ENCODE measurements at regions not wholly inside any gene's neighbourhood (a gene's known extent, or its start where the extent isn't known, plus 50 kb on each side); places are given as distances from the start of the nearest gene placed in this dataset.
A peak's percentile ranks its signal among the peaks of the same experiment; 100 is the strongest.

DNA sequence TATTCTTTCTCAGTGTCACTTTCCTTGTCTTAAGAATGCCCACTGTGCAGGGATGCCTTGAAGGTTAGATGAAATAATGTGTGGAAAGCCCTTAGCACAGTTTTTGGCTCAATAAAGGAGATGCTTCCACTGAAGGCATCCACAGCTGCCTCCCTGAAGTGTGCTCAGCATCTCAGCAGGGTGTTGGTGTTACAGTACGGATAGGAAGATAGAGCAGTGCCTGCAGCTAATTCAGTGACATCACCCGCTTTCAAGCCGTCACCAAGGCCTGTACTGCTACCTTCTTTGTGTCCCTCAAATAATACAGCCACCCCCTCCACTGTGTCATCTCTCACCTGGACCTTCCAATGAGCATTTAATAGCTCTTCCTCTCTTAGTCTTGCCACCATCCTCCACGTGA, 59.0 kb downstream of the NDUFS5 start:
- DNase-seq = no peak

DNA sequence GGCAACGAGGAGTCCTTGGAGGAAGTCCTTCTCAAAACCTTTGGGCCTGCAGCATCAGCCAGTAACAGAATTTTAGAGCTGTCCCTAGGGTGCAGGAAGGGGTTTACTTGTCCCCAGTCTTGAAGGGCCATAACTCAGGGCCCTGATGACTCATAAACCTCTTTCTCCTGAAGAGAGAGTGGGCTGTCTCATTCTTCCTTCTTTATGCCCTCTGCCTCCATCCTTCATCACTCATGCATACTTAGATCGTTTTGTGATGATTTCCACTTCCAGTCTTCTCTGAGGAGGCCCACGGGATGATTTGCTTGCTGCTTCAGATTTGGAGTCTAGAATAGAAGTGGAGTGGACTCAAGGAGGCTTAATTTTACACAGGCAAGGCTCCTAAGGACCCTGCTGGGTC, 60.2 kb downstream of the NDUFS5 start:
- DNase-seq = no peak

DNA sequence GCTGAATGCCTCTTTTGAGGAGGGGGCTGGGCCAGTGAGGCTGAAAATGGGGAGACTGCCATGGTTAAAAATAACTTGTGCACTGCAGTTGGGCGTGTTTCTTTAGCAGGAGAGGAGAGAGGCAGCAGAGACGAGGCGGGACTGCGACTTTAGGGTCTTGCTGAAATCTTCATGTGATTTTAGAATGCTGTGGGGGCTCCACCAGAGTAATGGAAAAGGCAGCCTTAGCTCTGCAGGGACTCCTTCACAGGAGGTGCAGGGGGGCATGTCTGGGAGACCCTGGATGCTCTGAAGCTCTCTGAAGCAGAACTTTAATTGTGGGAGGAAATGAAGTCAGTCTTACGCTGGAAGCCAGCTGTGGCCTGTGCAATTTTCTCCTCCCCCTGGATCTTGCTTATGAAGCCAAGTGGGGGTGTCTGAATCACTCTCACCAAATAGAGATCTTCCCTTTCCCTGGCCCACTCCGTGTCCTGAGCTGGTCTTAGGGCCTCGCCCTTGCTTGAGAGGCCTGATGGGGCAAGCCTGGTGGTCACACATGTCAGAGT, 60.8 kb downstream of the NDUFS5 start:
- DNase-seq = no peak

DNA sequence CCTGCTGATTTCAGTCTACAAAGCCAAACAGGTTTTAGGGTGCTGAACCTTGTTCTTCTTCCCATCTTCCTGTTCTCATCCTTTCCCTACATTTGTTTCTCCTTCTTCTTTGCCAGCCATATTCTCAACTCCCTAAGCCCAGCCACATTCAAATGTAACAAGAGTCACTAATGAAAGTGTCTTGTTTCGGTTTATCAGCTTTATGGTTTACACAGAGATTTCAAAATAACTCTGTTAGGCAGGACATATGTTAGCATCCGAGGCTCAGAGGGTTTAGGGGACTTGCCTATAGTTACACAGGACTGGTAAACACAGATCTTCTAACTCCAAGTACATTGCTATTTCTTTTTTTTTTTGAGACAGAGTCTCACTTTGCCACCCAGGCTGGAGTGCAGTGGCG, 61.3 kb downstream of the NDUFS5 start:
- no peak for DNase-seq

DNA sequence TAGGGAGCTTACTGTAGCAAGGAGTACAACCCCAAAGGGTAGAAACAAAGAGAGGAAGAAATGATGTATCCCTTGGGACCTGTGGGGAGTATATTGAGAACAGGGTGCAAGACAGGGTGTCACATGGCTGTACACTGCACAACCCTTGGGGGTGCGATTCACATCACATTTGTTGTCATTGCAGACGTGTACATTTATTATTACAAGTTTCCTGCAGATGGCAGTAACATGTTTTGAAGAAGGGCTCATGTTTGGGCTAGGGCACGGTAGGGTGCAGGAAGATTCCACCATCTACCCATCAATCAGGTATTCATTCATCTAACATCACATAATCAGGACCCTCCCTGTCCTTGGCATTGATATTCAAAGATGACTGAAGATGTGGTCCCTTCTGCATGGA, 62.5 kb downstream of the NDUFS5 start:
- DNase-seq = no peak

DNA sequence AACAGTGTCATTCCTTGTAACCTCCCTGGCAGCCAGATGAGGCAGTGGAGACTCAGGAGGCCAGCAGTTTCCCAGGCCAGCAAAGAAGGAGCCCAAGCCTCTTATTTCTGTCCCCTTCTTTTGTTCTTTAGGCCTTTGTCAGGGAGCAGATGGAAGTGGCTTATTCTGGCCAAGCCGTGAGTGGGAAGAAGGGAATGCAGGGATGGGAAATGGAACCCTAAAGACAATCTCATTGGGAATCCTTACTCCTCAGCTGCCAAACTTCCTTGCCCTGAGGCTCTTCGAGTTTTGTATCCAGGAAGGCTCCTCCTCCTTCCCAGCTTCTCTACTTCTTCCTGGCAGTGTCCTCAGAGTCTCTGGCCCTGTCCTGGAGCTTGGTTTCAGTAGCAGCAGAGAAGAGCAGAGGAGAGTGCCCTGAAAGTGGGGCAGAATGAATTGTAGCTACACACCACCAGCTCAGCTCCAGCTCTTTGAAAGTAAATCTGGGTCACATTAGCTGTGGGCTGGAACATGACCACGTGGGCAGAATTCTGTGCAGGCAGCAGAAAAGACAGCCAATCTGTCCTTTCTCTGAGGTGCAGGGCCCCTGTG, 63.9 kb downstream of the NDUFS5 start:
- DNase-seq = no peak

DNA sequence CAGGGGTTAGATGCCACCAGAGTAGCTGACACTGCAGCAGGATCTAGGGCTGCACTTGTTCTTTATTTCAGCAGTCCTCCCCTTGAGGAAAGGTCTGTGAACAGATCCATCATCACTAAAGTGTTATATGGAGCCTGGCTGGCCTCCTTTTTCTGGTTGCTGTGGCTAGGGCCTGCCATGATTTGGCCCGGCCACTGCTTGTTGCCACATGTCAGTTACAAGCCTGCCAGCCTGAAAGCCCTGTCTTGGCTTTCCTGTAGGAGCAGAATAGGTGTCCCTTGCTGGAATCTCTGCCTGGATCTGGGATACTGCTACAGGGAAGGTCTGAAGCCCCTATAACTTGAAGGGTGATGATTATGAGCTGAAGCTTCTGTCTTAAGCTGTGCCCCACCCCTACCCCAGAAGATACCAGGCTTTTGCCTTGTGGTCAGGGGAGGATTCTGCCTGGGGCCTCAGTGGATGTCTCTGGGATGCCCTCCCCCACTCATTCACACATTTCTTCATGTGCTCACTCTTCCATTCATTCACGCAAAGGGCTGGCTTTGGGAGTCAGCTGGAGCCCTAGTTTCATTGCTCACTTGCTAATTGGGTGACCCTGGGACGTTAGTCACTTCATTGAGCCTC, 64.7 kb downstream of the NDUFS5 start:
- no peak for DNase-seq

DNA sequence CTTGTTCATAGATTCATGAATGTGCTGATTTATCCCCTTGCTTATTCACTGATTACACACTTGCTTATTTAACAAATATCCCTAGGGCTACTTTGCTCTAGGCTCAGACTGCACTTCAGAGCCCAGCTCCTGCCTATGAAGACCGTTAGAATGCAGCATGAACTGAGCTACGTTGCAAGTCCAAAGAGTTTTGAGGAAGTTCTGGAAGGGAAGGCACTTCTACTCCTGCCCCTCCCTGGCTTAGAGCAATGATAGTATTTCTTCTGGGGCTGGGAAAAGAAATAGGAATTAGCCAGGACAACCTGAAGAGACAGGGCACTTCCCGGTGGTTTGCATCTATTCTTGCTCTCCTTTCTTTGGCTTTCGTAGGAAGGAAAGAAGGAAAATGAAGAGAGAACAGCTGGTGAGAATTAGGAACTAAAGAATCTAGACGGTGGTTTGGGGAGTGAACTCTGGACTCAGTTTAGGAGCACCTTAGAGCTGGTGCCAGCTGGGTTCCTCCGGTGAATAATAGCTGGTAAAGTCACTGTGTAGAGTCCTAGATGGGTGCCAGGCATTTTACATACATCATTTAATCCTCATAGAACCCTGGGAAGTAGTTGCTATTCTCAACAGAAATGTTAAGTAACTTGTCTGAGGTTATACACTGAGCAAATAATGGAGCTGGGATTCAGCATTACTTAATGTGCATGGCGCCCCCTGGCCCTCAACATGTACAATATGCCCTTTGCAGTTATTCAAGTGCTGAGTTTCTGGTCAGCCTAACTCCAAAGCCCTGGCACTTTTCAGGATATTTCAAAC, 65.9 kb downstream of the NDUFS5 start:
- DNase-seq = peak in 2 of 4 experiments; percentile 22 to 42

DNA sequence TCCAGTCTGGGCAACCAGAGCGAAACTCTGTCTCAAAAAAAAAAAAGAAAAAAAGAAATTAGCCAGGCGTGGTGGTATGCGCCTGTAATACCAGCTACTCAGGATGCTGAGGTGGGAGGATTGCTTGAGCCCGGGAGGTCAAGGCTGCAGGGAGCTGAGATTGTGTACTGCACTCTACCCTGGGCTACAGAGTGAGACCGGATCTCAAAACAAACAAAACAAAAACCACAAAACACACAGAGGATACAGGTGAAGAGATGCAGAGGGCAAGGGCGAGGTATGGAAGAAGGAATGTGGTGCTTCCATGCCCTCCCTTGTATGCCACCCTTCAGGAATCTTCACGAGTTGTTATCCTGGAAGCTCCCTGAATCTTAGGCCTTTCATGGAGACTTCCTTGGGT, 68.5 kb downstream of the NDUFS5 start:
- no peak for DNase-seq

DNA sequence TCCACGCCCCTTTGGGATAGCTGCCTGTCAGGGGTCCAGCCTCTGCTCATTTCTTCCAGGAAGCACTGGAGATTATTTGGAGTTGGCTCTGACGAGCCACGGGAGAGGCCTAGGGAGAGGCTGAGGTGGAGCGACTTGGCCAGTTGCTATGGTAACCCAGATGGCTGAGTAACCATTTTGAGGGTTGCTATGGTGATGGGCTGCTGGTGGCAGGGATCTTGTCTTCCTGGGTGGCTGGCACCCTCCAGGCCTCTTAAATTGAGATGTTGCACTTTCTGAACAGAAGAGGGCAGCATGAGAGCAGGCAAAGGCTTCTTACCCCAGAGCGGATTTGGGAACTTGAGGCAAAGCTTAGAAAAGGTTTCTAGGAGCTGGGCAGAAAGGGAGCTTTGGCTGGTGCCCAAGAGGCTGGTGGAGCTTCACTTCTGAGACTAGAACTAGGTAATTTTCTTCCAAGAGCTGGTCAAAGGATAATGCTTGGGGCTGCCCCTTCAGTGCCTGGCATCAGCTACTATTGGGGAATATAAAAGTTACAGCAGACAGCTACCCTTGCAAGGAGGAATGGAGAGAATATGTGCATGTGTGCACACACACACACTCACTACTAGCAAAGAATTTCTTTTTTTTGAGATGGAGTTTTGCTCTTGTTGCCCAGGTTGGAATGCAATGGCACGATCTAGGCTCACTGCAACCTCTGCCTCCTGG, 72.5 kb downstream of the NDUFS5 start:
- peak in 1 of 4 experiments; percentile 32 for DNase-seq

DNA sequence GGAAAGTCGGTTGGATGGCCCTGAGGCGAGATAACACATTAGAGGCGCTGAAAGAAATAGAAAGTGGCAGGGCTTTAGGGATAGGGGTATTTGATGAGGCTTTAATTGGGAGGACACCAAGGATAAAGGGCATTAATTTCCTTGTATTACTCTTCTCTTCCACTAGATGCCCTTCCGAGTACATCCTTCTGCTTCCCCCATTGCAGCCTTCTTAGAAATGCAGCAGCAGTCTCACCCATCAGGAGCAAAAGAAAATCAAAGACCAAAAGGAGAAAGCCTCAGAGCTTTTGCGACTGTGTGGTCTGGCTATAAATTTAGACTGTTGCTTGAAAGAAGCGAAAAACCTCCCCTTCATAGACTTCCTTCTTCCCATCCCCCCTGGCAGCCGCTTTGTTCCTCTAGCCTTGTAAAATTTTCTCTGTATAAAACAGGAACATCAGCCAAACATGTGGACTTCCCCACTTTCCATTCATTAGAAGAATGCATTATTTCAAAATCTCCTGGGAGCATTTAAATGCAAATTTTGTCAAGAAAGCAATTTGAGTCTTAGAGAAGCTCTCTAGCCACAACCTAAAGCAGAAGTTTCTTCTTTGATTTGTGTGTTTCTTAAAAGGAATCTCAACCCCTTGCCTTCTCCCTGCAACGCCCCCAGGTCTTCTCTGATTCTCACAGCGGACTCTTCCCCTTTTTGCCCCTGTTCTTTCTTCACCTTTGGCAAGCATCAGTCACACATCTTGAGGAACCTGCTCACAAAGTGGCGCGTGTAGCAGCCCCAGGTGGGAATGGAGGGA, 76.6 kb downstream of the NDUFS5 start:
- no peak for DNase-seq

DNA sequence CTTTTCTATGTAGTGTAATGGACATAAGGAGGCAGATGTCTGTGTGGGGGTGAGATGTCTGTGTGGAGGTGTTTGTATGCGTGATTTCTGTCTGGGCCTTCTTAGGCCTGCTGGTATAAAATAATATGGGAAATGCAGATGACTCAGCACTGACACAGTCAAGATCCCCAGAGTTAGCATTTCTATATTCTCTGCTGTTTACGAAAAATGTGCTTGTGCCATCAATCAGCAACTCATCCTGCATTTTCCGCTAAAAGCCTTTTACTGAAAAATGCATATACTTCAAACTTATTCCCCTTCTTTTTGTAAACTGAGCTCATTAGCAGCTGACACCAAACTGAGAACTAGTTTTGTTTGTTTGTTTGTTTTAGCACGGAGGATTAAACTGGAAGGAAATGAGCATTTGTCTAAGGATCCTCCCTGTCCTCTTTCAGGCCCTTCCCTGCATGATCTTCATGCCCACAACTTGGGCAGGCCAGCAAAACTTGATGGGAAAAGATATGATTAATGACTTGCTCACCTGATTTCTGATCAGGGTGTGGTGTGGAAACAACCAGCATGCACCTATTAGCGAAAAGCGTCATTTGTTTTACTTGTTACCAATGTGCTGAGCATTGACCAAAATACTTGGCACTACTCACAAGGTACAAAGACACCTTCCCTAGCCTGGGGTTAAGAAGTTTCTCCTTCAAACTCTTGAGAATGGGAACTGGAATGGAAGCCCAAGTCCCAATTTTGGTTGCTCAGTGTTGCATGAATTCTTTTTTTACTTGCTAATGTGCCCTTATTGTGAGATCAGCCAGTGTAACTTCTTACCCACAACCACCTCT, 77.4 kb downstream of the NDUFS5 start:
- DNase-seq = no peak

DNA sequence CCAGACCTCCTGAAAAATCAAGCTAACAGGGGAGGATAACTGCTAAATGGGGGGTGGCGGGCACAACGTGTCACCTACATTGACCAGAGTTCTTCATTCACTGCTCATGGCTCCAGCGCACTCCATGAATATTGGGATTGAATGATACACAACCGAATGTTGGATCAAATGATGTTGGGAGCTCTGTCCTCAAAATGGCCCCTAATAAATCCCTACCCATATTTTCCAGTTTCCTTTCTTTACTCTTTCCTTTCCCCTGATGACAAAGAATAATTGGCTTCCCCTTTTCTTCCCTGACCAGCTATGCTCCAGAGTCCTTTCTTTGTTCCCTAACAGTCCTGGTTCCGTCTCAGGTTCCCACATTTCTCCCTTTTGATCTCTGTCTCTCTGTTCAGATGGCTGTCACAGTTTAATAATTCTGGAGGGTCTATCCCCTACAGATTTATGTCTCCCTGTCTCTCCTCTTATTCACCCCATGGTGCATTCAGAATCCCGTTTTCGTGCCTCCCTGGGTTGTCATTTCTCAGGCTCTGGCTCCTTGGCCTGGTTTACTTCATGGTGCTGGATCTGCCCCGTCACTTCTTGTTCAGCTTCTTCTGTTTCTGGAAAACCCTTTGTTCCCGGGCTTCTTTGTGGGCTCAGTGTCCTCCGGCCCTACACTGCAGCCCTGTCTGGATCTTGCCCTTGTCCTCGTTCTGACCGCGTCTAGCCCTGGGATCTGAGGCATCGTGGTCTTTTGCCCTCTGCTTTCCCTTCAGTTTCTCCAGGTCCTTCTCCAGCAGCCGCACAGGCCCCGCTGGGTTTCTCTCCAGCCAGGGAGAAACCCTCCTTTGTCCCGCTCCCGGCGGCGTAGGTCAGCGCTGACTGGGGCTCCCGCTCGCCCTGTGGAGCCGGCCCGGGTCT, 78.3 kb downstream of the NDUFS5 start:
- no peak for DNase-seq

DNA sequence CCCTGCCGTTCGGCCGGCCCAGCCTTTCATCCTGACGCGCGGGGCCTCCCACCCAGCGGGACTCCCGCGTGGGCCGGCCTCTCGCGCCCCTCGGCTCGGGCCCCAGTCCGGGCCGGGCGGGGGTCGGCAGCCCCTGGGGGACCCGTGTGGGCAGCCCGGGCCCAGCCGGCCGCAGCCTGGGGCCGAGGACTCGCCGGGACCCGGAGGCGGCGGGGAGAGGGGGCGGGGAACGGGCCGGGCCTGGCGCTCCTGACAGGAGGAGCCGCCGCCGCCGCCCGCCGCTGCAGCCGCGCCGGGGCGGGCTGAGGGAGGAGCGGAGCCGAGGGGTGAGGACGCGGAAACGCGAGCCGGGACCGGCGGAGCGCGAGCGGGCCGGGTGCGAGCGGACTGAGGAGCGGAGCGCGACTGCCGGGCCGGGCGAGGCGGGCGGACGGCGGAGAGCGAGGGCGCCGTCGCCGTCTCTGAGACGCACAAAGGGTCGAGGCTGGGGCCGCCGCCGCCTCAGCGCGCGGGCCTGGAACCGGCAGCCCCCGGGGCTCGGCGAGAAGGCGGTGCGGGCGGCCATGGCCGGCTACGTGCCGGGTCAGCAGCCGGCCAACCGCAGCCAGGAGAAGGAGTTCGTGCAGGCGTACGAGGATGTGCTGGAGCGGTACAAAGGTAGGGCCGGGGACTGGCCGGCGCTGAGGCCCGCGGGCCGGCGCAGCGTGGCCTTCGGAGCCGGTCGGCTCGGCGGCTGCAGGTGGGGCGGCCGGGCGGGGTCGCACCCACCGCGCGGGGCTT, 79.1 kb downstream of the NDUFS5 start:
- peak; percentile 13 to 23 (median 20) for DNase-seq

DNA sequence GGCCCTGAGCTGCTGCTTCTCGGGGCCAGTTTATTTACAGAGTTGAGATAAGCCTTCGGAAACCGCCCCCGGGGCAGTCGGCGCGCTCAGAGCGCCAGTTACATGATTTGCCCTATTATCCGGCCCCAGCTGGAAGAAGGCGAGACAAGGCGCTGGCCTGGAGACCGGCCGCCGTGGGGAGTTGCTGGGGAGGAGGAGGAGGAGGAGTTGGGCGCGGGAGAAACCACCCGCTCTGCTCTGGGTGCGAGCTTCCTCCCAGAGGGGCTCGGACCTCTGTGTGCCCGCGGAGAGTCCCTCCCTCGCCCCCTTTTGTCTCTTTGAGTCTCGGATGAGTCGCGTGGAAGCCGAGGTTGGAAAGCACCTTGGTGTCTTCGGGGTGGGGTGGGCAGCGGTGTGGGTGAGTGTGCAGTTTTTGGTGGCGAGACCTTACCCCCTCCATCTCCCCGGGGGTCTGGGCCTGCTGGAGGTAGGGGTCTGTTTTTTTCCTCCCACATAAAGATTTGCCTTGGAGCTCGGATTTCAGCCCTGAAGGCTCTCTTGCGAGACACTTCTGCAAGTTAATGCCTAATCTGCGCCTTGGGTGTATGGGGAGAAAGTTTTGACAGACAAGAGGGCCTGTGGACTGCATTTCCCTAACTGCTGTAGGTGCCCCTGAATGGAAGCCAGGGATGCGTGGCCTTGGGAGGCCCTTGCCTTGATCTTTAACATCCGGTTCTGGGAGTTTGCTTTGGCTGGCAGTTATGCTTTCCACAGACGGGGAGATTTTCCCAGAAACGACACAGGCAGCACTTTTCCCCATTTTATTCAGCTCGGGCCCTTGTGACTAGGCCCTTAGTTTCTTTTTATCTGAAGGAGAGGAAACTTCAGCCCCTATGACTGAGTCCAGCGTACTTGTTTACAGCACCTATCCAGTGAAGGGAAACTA, 80.0 kb downstream of the NDUFS5 start:
- no peak for DNase-seq

DNA sequence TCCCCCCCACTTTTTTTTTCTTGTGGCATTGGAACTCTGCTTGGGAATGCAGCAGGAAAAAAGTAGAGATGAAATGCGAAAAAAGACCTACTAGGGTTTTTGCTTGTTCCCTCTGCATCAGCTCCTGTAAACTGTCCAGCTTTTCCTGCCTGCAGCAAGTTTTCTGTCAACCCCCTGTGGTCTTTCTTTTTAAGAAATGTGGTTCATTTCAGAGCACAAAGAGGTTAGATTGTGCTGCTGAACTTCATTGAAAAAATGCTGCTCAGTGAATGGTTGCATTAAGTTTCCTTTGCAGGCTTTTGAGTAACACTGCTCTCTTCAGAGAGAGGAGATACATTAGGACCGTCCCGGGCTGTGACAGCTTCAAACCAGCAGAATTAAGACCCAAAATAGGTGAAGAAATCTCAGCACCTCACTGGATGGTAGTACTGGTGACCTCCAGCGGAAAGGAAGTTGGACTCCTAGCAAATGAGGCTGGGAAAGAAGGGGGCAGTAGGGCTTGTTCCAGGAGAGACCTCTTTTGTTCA, 80.7 kb downstream of the NDUFS5 start:
- DNase-seq = no peak

DNA sequence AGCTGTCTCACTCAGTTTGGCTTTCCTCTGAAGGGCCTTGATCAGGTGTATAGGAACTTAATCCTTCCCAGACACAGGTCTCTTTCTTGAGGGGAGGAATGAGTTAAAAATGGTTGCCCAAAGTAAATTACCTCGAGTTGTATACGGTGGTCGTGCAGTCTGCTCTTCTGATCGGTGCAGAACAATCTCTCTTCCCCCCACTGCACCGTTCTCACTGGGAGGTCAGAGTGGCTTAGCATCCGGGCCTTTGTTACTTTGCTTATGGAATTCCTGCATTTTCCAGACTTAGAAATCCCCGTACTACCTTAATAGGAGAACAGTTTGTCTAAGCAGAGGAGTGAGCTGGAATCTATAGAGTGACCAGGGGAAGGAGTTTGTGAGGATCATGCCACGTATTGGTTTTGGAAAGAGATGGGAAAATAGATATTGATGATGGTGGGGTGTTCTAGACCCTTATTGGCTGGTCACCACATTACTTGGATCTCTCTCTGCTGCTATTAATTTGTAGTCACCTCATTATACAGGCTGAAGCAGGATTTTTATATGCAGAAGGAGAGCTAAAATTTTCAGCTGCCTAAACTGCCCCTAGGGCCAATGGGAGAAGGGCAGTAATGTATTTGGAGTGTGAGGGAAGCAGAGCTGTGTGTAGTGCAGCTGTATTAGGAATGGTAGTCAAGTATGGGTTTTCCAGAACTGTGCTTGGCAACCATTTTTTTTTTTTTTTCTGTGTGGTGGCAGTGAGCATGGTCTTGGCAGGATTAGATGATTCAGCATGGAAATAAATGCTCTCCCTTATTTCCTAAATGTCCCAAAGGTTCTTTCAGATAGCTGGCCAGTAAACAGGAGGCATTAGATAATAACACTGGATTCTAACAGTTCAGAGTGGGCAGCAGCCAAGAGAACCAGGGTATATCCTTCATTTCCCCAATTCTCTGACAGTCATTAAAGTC, 81.5 kb downstream of the NDUFS5 start:
- DNase-seq = no peak
